ENCODE measurements at regions not wholly inside any gene's neighbourhood (a gene's known extent, or its start where the extent isn't known, plus 50 kb on each side); places are given as distances from the start of the nearest gene placed in this dataset.

GRCh38 chr20:51284176-51284575 is 258.3 kb downstream of the NFATC2 start (continued):
- TF ChIP-seq PTRF (tag; IDR thresholded peaks at IDR 0.05), result no peak

GRCh38 chr20:51281521-51281920 is 258.6 kb upstream of the KCNG1 start:
- no peak for TF ChIP-seq NKRF (IDR thresholded peaks at IDR 0.05; ENCODE audit: borderline replicate concordance)
- TF ChIP-seq HDAC8 (tag; IDR thresholded peaks at IDR 0.05), result no peak
- no peak for TF ChIP-seq PRPF4 (IDR thresholded peaks at IDR 0.05; ENCODE audit: insufficient read depth, low read depth, low read length, poor library complexity, severe bottlenecking)
- TF ChIP-seq RFX5 (IDR thresholded peaks at IDR 0.05; ENCODE audit: low read depth, low read length), result no peak
- no peak for TF ChIP-seq RFX7 (CRISPR knock-in tag; IDR thresholded peaks at IDR 0.05)
- no peak for TF ChIP-seq FOXA3 (CRISPR knock-in tag; conservative IDR thresholded peaks at IDR 0.05 in 1 of 2, IDR thresholded peaks at IDR 0.05 in 1 of 2)
- TF ChIP-seq XRCC5 (IDR thresholded peaks at IDR 0.05; ENCODE audit: low read depth, low read length), result no peak
- no peak for TF ChIP-seq SREBF1 (IDR thresholded peaks at IDR 0.05; ENCODE audit: borderline replicate concordance, low read depth, low read length)
- TF ChIP-seq ZFPM2 (CRISPR knock-in tag; IDR thresholded peaks at IDR 0.05), result no peak
- TF ChIP-seq ZNF639 (CRISPR knock-in tag; conservative IDR thresholded peaks at IDR 0.05 in 1 of 2, IDR thresholded peaks at IDR 0.05 in 1 of 2), result no peak
- no peak overlapping the region for H3K4me3 ChIP-seq
- ATAC-seq (no peak), DNase-seq (ENCODE audit: extremely low read depth in 1 of 4, low spot score in 3 of 4) (no peak), FAIRE-seq (no peak)
- no peak overlapping the region for H3K4me2 ChIP-seq (ENCODE audit: insufficient read depth, low read length)
- no peaks in the 10 kb centered on the region for H3K4me1 ChIP-seq (replicated peaks in 1 of 2; ENCODE audit: control insufficient read depth in 2 of 2, insufficient read depth in 2 of 2, low read length in 2 of 2)
- peaks cover 11 to 25% of the 10 kb centered on the region in 2 experiments; a peak in 4 of 5 replicates for H3K27me3 ChIP-seq (ENCODE audit: control insufficient read depth in 2 of 2, insufficient read depth in 2 of 2, low read length in 2 of 2)
- BruUV-seq (replicated peaks), result no TSS peak
- H3K9me1 ChIP-seq (ENCODE audit: control insufficient read depth, insufficient read depth, low read length), result no peaks in the 10 kb centered on the region
- no peaks in the 10 kb centered on the region for H4K20me1 ChIP-seq (replicated peaks; ENCODE audit: control insufficient read depth, insufficient read depth, low read length)
- no peaks in the 10 kb centered on the region for H3K9me3 ChIP-seq (replicated peaks; ENCODE audit: control insufficient read depth, insufficient read depth, low read depth, low read length)
- no peak overlapping the region for H2AFZ ChIP-seq (ENCODE audit: low read depth, low read length)
- intact Hi-C loops (cut with micrococcal nuclease), result no loop called here
- H3K79me2 ChIP-seq (ENCODE audit: control insufficient read depth, insufficient read depth, low read length), result no peaks in the 10 kb centered on the region
- H3K9ac ChIP-seq (ENCODE audit: insufficient read depth in 1 of 2, low read depth in 2 of 2, low read length in 2 of 2), result no peak overlapping the region
- no peak overlapping the region for H3K27ac ChIP-seq (ENCODE audit: extremely low read depth, low read depth, low read length)
- in situ Hi-C loops (cut with MboI), result no loop called here
- H3K36me3 ChIP-seq (ENCODE audit: control insufficient read depth, insufficient read depth, low read length), result no peaks in the 10 kb centered on the region
- POLR2A ChIA-PET, result interaction anchor here (0.7 kb wide), 1 partner anchor 313 kb away, joined by 3 read pairs; no protein-coding TSS in a partner anchor
- CTCF ChIA-PET (ENCODE audit: low intra/inter-chr PET ratio), result no interaction called here
- WGBS (ENCODE audit: insufficient coverage, low coverage, missing lambda C conversion rate), result 10% methylated on average over 5 of the region's 5 CpGs

All from K562 (cell line).